GM12878 (cell line): ENCODE measurements at regions not wholly inside any gene's neighbourhood (a gene's known extent, or its start where the extent isn't known, plus 50 kb on each side); places are given as distances from the start of the nearest gene placed in this dataset.

Source experiments
- CHD2 ChIP-seq: IDR thresholded peaks from 2 replicates; pipeline ENCODE4 v1.6.1; 2011; ENCODE audit warnings: low read depth, low read length, improper control_type of control experiment, borderline replicate concordance
- CTCF ChIP-seq, 3 experiments: IDR thresholded peaks in 2 of 3; conservative IDR thresholded peaks in 1 of 3; 2 replicates each; pipeline ENCODE4 v1.5.1; 2011; ENCODE audit warnings: low read depth in 3 of 3, low read length in 3 of 3, mild to moderate bottlenecking in 3 of 3, control low read depth in 2 of 3, moderate library complexity in 2 of 3, inconsistent platforms in 1 of 3, mixed read lengths in 1 of 3; ENCODE audit not compliant: control insufficient read depth in 2 of 3, insufficient read depth in 1 of 3; ENCODE audit errors: extremely low read depth in 1 of 3
- E2F4 ChIP-seq: IDR thresholded peaks from 2 replicates; pipeline ENCODE4 v1.6.1; 2012; ENCODE audit warnings: low read depth, low read length, improper control_type of control experiment
- EP300 ChIP-seq, 2 experiments: fragments of 150-350 bp in 1 of 2; IDR thresholded peaks; 2 replicates each; pipeline ENCODE4 v1.6.1; 2011 to 2012; ENCODE audit warnings: low read depth in 2 of 2, low read length in 2 of 2, borderline replicate concordance in 1 of 2, improper control_type of control experiment in 1 of 2, inconsistent platforms in 1 of 2; ENCODE audit not compliant: control insufficient read depth in 1 of 2
- FOXK2 ChIP-seq: fragments of 450-650 bp; IDR thresholded peaks from 2 replicates; pipeline ENCODE4 v1.6.1; 2017; ENCODE audit warnings: mild to moderate bottlenecking, moderate library complexity
- REST ChIP-seq: IDR thresholded peaks from 2 replicates; pipeline ENCODE4 v1.6.1; 2012; ENCODE audit warnings: mild to moderate bottlenecking, low read depth, low read length
- SP1 ChIP-seq: IDR thresholded peaks from one replicate; pipeline ENCODE4 v1.6.1; 2011; ENCODE audit warnings: low read depth, low read length
- TF ChIP-seq, protein P1 (sequence below): IDR thresholded peaks from 2 replicates; pipeline ENCODE4 v1.6.1; 2011; ENCODE audit warnings: borderline replicate concordance, low read depth, mild to moderate bottlenecking, moderate library complexity, mixed read lengths, low read length; ENCODE audit not compliant: insufficient read depth; ENCODE audit errors: extremely low read length
- TF ChIP-seq, protein P2 (sequence below): IDR thresholded peaks from 2 replicates; pipeline ENCODE4 v1.6.1; 2011; ENCODE audit warnings: low read depth, low read length, improper control_type of control experiment, borderline replicate concordance
- TF ChIP-seq, protein P3 (sequence below): fragments of 450-650 bp; IDR thresholded peaks from 2 replicates; pipeline ENCODE4 v1.6.1; 2016; ENCODE audit warnings: mild to moderate bottlenecking

DNA sequence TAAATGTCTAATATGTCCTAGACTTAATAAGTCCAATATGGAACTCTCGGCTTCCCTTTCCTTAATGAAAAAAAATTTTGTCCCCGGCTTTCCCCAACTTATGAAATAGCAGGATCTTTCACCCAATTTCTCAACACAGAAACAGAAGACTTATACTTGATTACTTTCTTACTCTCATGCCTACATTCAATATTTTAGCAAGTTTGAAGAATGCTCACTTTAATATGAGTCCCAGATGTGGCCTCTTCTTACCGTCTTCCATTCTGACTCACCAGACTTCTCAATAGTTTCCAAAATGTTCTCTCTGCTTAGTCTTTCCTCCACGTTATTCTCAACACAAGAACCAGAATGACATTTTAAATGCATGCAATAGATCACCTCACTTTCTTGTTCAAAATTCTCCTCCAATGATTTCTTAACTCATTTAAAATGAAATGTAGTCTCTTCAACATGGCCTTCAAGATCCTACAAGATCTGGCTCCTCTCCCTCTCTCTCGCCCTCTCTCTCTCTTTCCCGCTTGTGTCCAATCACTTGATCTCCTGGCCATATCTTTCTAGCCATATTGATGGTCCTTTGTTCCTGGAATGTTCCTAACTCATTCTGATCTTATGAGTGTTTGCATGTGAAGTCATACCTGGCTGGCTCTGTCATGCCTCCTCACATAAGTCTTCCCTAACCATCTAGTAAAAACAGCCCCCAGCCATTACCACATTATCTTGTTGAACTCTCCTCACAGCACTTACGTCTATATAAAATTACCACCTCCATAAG, 119.7 kb upstream of the FAM3C start:
- TF ChIP-seq, protein P1, sequence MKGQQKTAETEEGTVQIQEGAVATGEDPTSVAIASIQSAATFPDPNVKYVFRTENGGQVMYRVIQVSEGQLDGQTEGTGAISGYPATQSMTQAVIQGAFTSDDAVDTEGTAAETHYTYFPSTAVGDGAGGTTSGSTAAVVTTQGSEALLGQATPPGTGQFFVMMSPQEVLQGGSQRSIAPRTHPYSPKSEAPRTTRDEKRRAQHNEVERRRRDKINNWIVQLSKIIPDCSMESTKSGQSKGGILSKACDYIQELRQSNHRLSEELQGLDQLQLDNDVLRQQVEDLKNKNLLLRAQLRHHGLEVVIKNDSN: no peak
- TF ChIP-seq CTCF (IDR thresholded peaks at IDR 0.05 in 2 of 3, conservative IDR thresholded peaks at IDR 0.05 in 1 of 3; ENCODE audit: control insufficient read depth in 2 of 3, extremely low read depth in 1 of 3, insufficient read depth in 1 of 3, low read depth in 3 of 3, low read length in 3 of 3) (no peak), SP1 (no peak), REST (no peak), CHD2 (no peak), FOXK2 (no peak), EP300 (IDR thresholded peaks at IDR 0.05; ENCODE audit: borderline replicate concordance in 1 of 2, control insufficient read depth in 1 of 2, low read depth in 2 of 2, low read length in 2 of 2) (no peak), E2F4 (no peak)
- TF ChIP-seq, protein P2, sequence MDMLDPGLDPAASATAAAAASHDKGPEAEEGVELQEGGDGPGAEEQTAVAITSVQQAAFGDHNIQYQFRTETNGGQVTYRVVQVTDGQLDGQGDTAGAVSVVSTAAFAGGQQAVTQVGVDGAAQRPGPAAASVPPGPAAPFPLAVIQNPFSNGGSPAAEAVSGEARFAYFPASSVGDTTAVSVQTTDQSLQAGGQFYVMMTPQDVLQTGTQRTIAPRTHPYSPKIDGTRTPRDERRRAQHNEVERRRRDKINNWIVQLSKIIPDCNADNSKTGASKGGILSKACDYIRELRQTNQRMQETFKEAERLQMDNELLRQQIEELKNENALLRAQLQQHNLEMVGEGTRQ: no peak
- TF ChIP-seq, protein P3, sequence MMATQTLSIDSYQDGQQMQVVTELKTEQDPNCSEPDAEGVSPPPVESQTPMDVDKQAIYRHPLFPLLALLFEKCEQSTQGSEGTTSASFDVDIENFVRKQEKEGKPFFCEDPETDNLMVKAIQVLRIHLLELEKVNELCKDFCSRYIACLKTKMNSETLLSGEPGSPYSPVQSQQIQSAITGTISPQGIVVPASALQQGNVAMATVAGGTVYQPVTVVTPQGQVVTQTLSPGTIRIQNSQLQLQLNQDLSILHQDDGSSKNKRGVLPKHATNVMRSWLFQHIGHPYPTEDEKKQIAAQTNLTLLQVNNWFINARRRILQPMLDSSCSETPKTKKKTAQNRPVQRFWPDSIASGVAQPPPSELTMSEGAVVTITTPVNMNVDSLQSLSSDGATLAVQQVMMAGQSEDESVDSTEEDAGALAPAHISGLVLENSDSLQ: no peak
